ENCODE measurements at regions not wholly inside any gene's neighbourhood (a gene's known extent, or its start where the extent isn't known, plus 50 kb on each side); places are given as distances from the start of the nearest gene placed in this dataset.
"Not testable (repeated sequence)": the region's sequence is repeated elsewhere in the genome, so short reads cannot be mapped to it uniquely, and the experiment has no call there.

DNA sequence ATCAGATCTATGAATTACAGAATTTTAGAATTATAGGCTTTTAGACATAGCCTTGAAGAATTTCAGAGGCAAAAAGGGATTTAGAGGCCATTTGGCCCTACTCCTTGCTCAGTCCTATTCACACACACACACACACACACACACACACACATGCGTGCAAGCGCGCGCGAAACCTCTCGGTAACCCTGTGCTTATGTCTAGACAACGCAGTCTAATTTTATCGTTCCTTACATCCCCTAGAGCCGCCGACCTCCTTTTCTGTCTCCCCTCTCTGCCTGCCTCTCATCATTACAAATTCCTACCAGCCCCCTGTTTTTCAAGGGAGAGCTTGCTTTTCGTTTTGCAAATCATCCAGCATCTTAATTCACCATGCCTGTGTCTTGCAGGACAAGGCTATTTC, 252.1 kb downstream of the FOXD2 start:
- no peak for DNase-seq (ENCODE audit: extremely low read depth, low read depth)
- TF ChIP-seq, protein P1, sequence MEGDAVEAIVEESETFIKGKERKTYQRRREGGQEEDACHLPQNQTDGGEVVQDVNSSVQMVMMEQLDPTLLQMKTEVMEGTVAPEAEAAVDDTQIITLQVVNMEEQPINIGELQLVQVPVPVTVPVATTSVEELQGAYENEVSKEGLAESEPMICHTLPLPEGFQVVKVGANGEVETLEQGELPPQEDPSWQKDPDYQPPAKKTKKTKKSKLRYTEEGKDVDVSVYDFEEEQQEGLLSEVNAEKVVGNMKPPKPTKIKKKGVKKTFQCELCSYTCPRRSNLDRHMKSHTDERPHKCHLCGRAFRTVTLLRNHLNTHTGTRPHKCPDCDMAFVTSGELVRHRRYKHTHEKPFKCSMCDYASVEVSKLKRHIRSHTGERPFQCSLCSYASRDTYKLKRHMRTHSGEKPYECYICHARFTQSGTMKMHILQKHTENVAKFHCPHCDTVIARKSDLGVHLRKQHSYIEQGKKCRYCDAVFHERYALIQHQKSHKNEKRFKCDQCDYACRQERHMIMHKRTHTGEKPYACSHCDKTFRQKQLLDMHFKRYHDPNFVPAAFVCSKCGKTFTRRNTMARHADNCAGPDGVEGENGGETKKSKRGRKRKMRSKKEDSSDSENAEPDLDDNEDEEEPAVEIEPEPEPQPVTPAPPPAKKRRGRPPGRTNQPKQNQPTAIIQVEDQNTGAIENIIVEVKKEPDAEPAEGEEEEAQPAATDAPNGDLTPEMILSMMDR (IDR thresholded peaks at IDR 0.05; ENCODE audit: low read depth, low read length): no peak

DNA sequence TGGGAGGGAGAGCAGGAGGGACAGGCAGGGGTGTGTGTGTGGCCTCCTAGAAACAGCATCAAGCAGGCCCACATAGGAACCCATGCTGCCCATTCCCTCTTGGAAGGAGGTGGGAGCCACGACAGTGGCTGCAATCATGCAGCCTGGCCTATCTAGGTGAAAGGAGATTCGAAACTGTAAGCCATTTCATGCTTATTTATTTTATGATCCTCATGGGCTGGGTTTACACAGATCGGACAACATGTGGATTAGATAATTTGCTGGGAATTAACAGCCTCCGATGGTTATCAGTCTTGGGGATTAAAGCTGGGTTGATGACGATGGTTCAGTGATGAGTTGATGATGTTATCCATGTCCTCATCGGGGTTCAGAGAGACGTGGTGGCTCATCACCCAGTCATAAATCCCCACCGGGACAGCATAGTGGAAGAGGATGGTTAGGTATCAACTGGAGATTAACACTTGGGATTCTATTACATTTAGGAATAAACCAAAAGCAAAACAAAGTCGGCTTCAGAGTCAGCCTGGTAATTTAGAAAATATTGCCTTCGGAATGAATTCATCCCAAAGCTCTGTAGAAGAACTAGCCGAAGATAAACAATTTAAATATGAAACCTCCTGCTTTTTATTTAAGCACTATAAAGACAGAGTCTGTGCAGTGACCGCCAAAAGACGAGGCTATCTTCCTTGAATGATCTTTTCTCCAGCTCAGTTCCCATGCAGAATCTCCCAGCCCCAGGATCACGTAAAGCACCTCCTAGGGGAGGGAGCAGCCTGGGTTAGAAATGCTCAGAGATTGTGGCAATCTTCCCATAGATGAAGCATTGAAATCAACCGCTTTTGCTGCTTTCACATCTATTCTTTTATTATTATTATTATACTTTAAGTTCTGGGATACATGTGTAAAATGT, 252.8 kb downstream of the FOXD2 start:
- TF ChIP-seq, protein P1 (IDR thresholded peaks at IDR 0.05; ENCODE audit: low read depth, low read length): no peak
- no peak for DNase-seq (ENCODE audit: extremely low read depth, low read depth)

DNA sequence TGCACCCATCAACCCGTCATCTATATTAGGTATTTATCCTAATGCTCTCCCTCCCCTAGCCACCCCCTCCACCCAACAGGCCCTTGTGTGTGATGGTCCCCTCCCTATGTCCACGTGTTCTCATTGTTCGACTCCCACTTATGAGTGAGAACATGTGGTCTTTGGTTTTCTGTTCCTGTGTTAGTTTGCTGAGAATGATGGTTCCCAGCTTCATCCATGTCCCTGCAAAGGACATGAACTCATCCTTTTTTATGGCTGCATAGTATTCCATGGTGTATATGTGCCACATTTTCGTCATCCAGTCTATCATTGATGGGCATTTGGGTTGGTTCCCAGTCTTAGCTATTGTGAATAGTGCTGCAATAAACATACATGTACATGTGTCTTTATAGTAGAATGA, 253.4 kb downstream of the FOXD2 start:
- not testable (repeated sequence) for DNase-seq (ENCODE audit: extremely low read depth, low read depth)

DNA sequence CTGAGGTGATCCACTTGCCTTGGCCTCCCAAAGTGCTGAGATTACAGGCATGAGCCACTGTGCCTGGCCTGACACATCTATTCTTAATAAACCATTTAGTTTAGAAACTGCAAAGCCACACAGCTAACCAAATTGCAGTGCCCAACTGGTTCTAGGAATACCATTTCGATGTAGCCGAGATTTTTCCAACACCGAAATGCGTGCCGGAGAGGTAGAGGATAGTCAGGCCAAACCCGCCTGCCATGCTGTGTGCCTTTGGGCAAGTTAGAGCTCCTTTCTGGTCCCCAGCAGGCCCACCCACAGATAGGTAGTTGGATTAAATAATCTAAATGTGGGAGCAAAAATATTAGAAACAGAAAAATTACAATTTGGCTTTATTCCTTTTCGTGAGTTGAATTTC, 254.4 kb downstream of the FOXD2 start:
- no peak for DNase-seq (ENCODE audit: extremely low read depth, low read depth)
- TF ChIP-seq, protein P1 (IDR thresholded peaks at IDR 0.05; ENCODE audit: low read depth, low read length): no peak

DNA sequence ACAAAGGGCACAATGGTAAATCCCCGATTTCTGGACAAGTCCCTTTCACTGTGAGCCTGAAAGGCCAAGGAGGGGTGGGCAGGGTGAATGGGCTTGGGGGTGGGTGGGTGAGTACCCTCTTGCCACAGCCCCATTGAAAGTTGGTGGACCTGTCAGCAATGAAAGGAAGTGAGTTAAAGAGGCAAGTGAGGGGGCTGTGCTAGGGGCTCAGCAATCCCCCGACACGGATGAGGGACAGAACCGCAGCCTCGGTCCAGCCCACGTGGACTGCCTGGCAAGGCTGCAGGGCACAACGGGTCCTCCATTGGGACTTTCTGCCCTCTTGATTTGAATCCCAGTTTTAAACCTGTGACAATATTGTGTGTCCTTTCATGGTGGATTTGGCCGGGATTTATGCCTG, 255.3 kb downstream of the FOXD2 start:
- TF ChIP-seq, protein P1 (IDR thresholded peaks at IDR 0.05; ENCODE audit: low read depth, low read length): no peak
- no peak for DNase-seq (ENCODE audit: extremely low read depth, low read depth)

DNA sequence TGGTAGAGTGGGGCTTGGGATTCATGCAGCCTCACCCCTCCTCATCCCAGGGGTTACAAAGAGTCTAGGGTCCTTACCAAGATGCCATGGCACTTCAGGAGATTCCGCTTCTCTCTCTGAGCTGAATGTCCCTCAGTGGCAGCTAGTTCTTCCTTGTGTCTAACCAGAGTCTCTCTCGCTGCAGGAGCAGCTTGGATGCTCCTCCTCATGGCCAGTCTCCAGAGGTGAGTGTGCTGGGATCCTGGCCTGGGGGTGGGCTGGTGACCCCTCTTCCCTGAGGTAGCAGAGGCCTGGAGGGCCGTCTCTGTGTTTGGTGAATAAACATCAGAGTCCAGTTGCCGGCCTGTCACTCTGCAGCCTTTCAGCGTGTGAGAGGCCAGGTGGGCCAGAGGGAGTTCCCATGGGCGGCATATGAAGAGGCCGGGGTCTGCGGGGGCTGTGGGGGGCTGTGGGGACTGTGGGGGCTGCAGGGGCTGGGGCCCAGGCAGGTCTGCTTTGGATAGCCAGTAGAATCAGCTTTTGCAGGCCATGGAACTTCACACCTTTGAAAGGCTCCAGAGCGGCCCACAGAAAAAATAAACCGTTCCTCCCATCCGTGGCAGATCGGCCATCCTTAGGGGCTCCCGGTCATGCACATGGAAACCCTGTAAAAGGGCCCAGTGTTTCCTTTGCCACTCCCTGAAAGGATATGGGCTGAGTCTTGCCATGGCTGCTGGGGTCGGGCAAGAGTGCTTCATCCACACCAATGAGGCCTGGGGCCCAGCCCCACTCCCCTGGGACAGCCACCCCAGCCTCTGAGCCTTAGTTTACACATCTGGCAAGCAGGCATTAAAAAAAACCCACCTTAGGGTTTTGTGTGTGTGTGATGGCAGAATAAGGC, 256.4 kb downstream of the FOXD2 start:
- no peak for DNase-seq (ENCODE audit: extremely low read depth, low read depth)
- TF ChIP-seq, protein P1 (IDR thresholded peaks at IDR 0.05; ENCODE audit: low read depth, low read length): no peak

DNA sequence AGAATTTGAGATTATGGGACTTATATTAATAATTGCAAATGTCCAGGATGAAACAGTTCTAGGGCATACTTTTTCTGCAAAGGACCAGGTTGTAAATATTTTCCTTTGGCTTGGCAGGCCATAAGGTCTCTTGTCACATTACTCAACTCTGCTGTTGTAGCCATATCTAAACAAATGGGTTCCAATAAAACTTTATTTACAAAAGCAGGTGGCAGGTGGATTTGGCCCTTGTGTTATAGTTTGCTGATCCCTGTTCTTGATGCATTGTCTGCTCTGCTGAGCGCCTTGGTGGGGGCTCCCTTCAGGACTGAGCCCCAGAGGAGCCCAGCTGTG, 258.5 kb downstream of the FOXD2 start:
- DNase-seq (ENCODE audit: extremely low read depth, low read depth): no peak
- TF ChIP-seq, protein P1 (IDR thresholded peaks at IDR 0.05; ENCODE audit: low read depth, low read length): no peak

All from AG09319 (cell line).